ENCODE measurements at regions not wholly inside any gene's neighbourhood (a gene's known extent, or its start where the extent isn't known, plus 50 kb on each side); places are given as distances from the start of the nearest gene placed in this dataset.
"Not testable (repeated sequence)": the region's sequence is repeated elsewhere in the genome, so short reads cannot be mapped to it uniquely, and the experiment has no call there.

GRCh38 chr21:28699186-28699585 lies 293.5 kb downstream of the LTN1 start:
- no peak for DNase-seq

- no peak for DNase-seq
Observed at GRCh38 chr21:28696844-28697410, 295.8 kb downstream of the LTN1 start.

- DNase-seq: no peak
Observed at GRCh38 chr21:28693476-28693875, 299.2 kb downstream of the LTN1 start.

- DNase-seq: no peak
Observed at GRCh38 chr21:28690196-28690595, 302.5 kb downstream of the LTN1 start.

- DNase-seq: no peak
Observed at GRCh38 chr21:28688381-28688780, 304.3 kb downstream of the LTN1 start.

GRCh38 chr21:28687586-28687985 lies 305.1 kb downstream of the LTN1 start:
- no peak for DNase-seq

GRCh38 chr21:28683982-28684752 lies 308.5 kb downstream of the LTN1 start:
- no peak for DNase-seq

GRCh38 chr21:28682884-28683283 lies 309.8 kb downstream of the LTN1 start:
- not testable (repeated sequence) for DNase-seq

- DNase-seq: not testable (repeated sequence)
Observed at GRCh38 chr21:28677096-28677495, 315.6 kb downstream of the LTN1 start.

GRCh38 chr21:28675331-28676041 lies 317.2 kb downstream of the LTN1 start:
- no peak for DNase-seq

GRCh38 chr21:28674763-28675162 lies 317.9 kb downstream of the LTN1 start:
- no peak for DNase-seq

GRCh38 chr21:28671549-28672195 lies 321.0 kb downstream of the LTN1 start:
- DNase-seq: no peak

- DNase-seq: no peak
Observed at GRCh38 chr21:28669971-28670653, 322.6 kb downstream of the LTN1 start.

- no peak for DNase-seq
Observed at GRCh38 chr21:28669321-28669720, 323.4 kb downstream of the LTN1 start.

GRCh38 chr21:28663754-28664153 lies 328.9 kb downstream of the LTN1 start:
- DNase-seq: no peak

GRCh38 chr21:28663111-28663693 lies 329.5 kb downstream of the LTN1 start:
- DNase-seq: no peak

- no peak for DNase-seq
Observed at GRCh38 chr21:28657566-28657965, 335.1 kb downstream of the LTN1 start.

GRCh38 chr21:28655471-28655870 lies 337.2 kb downstream of the LTN1 start:
- DNase-seq: no peak

GRCh38 chr21:28654406-28654805 lies 338.3 kb downstream of the LTN1 start:
- DNase-seq: no peak

GRCh38 chr21:28644762-28645161 lies 347.9 kb downstream of the LTN1 start:
- no peak for DNase-seq

- no peak for DNase-seq
Observed at GRCh38 chr21:28642891-28643290, 349.8 kb downstream of the LTN1 start.

GRCh38 chr21:28641731-28642130 lies 350.9 kb downstream of the LTN1 start:
- DNase-seq: no peak

- DNase-seq: no peak
Observed at GRCh38 chr21:28640326-28640725, 352.4 kb downstream of the LTN1 start.
